ENCODE measurements at regions not wholly inside any gene's neighbourhood (a gene's known extent, or its start where the extent isn't known, plus 50 kb on each side); places are given as distances from the start of the nearest gene placed in this dataset.

- Histone ChIP-seq H3K36me3 (ENCODE audit: control insufficient read depth in 4 of 4, insufficient read depth in 3 of 4, low read depth in 1 of 4, low read length in 3 of 4) (no peaks in the 10 kb centered on the region), H3K4me1 (ENCODE audit: control insufficient read depth in 4 of 4, insufficient read depth in 4 of 4, low read length in 3 of 4) (no peaks in the 10 kb centered on the region), H3K9me3 (ENCODE audit: control insufficient read depth in 4 of 4, low read length in 3 of 4) (no peaks in the 10 kb centered on the region), H3K4me3 (ENCODE audit: low read depth in 1 of 3, low read length in 3 of 3) (no peak overlapping the region), H3K9ac (ENCODE audit: low read depth in 1 of 2, low read length in 2 of 2) (no peak overlapping the region), H3K27me3 (ENCODE audit: control insufficient read depth in 4 of 4, insufficient read depth in 4 of 4, low read length in 3 of 4) (no peaks in the 10 kb centered on the region), H3K27ac (ENCODE audit: low read depth in 1 of 2, low read length in 2 of 2) (no peak overlapping the region)
- no peak for TF ChIP-seq JUND (IDR thresholded peaks at IDR 0.05)
- TF ChIP-seq GABPA (IDR thresholded peaks at IDR 0.05 in 1 of 2, conservative IDR thresholded peaks at IDR 0.05 in 1 of 2): no peak
- TF ChIP-seq ZBTB33 (IDR thresholded peaks at IDR 0.05): no peak
- TF ChIP-seq, protein P1, sequence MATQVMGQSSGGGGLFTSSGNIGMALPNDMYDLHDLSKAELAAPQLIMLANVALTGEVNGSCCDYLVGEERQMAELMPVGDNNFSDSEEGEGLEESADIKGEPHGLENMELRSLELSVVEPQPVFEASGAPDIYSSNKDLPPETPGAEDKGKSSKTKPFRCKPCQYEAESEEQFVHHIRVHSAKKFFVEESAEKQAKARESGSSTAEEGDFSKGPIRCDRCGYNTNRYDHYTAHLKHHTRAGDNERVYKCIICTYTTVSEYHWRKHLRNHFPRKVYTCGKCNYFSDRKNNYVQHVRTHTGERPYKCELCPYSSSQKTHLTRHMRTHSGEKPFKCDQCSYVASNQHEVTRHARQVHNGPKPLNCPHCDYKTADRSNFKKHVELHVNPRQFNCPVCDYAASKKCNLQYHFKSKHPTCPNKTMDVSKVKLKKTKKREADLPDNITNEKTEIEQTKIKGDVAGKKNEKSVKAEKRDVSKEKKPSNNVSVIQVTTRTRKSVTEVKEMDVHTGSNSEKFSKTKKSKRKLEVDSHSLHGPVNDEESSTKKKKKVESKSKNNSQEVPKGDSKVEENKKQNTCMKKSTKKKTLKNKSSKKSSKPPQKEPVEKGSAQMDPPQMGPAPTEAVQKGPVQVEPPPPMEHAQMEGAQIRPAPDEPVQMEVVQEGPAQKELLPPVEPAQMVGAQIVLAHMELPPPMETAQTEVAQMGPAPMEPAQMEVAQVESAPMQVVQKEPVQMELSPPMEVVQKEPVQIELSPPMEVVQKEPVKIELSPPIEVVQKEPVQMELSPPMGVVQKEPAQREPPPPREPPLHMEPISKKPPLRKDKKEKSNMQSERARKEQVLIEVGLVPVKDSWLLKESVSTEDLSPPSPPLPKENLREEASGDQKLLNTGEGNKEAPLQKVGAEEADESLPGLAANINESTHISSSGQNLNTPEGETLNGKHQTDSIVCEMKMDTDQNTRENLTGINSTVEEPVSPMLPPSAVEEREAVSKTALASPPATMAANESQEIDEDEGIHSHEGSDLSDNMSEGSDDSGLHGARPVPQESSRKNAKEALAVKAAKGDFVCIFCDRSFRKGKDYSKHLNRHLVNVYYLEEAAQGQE (IDR thresholded peaks at IDR 0.05): no peak
- TF ChIP-seq YY1 (IDR thresholded peaks at IDR 0.05): no peak
- TF ChIP-seq, protein P2, sequence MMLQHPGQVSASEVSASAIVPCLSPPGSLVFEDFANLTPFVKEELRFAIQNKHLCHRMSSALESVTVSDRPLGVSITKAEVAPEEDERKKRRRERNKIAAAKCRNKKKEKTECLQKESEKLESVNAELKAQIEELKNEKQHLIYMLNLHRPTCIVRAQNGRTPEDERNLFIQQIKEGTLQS (IDR thresholded peaks at IDR 0.05): no peak
- no peak for TF ChIP-seq CTCF (IDR thresholded peaks at IDR 0.05; ENCODE audit: low read depth, low read length, missing input control)
- no peak for TF ChIP-seq FOXA1 (IDR thresholded peaks at IDR 0.05)
- no peak for DNase-seq (ENCODE audit: low spot score)
These were observed 94.9 kb upstream of the NKX2-2 start for GRCh38 chr20:21608777-21609176.

- H3K36me3 ChIP-seq (ENCODE audit: control insufficient read depth in 4 of 4, insufficient read depth in 3 of 4, low read depth in 1 of 4, low read length in 3 of 4): no peaks in the 10 kb centered on the region
- H3K9ac ChIP-seq (ENCODE audit: low read depth in 1 of 2, low read length in 2 of 2): no peak overlapping the region
- H3K9me3 ChIP-seq (ENCODE audit: control insufficient read depth in 4 of 4, low read length in 3 of 4): no peaks in the 10 kb centered on the region
- DNase-seq (ENCODE audit: low spot score): no peak
- H3K27ac ChIP-seq (ENCODE audit: low read depth in 1 of 2, low read length in 2 of 2): no peak overlapping the region
- no peaks in the 10 kb centered on the region for H3K4me1 ChIP-seq (ENCODE audit: control insufficient read depth in 4 of 4, insufficient read depth in 4 of 4, low read length in 3 of 4)
- no peaks in the 10 kb centered on the region for H3K27me3 ChIP-seq (ENCODE audit: control insufficient read depth in 4 of 4, insufficient read depth in 4 of 4, low read length in 3 of 4)
- WGBS: 74% methylated on average over 38 of the region's 38 CpGs
- TF ChIP-seq TAF1 (conservative IDR thresholded peaks at IDR 0.05): no peak
- TF ChIP-seq, protein P1 (IDR thresholded peaks at IDR 0.05): no peak
- TF ChIP-seq FOXA2 (IDR thresholded peaks at IDR 0.05): no peak
- no peak for TF ChIP-seq HNF4A (conservative IDR thresholded peaks at IDR 0.05)
- no peak for TF ChIP-seq RXRA (IDR thresholded peaks at IDR 0.05)
- no peak for TF ChIP-seq JUND (IDR thresholded peaks at IDR 0.05)
- H3K4me3 ChIP-seq (ENCODE audit: low read depth in 1 of 3, low read length in 3 of 3): no peak overlapping the region
These were observed 94.3 kb upstream of the NKX2-2 start for GRCh38 chr20:21607971-21608725.
